ENCODE measurements at regions not wholly inside any gene's neighbourhood (a gene's known extent, or its start where the extent isn't known, plus 50 kb on each side); places are given as distances from the start of the nearest gene placed in this dataset.

DNA sequence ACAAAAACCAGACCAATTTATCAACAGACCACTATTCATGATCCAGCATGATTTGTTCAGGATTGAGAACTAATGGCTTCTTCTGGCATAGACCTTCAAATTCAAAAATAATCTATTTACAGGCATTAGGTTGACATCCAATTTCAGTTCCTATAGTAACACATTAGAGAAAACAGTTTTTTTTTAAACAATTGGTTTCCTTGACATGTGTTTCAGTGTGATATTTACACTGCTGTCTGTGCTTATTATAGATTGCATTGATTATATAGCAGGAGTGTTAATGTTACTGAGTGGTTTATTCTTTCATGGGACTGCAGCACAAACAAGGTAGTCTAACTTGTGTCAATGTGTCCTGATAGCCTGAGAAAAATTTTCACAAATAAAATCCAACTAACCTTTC, 579.3 kb downstream of the PLOD2 start:
- TF ChIP-seq, protein P1, sequence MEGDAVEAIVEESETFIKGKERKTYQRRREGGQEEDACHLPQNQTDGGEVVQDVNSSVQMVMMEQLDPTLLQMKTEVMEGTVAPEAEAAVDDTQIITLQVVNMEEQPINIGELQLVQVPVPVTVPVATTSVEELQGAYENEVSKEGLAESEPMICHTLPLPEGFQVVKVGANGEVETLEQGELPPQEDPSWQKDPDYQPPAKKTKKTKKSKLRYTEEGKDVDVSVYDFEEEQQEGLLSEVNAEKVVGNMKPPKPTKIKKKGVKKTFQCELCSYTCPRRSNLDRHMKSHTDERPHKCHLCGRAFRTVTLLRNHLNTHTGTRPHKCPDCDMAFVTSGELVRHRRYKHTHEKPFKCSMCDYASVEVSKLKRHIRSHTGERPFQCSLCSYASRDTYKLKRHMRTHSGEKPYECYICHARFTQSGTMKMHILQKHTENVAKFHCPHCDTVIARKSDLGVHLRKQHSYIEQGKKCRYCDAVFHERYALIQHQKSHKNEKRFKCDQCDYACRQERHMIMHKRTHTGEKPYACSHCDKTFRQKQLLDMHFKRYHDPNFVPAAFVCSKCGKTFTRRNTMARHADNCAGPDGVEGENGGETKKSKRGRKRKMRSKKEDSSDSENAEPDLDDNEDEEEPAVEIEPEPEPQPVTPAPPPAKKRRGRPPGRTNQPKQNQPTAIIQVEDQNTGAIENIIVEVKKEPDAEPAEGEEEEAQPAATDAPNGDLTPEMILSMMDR (IDR thresholded peaks at IDR 0.05), result no peak
- no peak for TF ChIP-seq POLR2A (IDR thresholded peaks at IDR 0.05)

All from body of pancreas (tissue), 4 donors.